DOHH2 (cell line): ENCODE measurements at regions not wholly inside any gene's neighbourhood (a gene's known extent, or its start where the extent isn't known, plus 50 kb on each side); places are given as distances from the start of the nearest gene placed in this dataset.

Experiments used
- H3F3A ChIP-seq: fragments of 200-600 bp; sonication (generic), shearing (Covaris generic); 2 replicates; pipeline ENCODE4 v1.6.0; 2016; ENCODE audit warnings: antibody characterized with exemption, mild to moderate bottlenecking; ENCODE audit not compliant: control insufficient read depth, insufficient read depth
- H3K27ac ChIP-seq: fragments of 200-600 bp; sonication (generic); 2 replicates; pipeline ENCODE4 v1.5.1; 2014; ENCODE audit warnings: low read depth, mild to moderate bottlenecking, low read length, moderate library complexity
- H3K27me3 ChIP-seq: fragments of 200-600 bp; sonication (generic); 2 replicates; pipeline ENCODE4 v1.6.1; 2014; ENCODE audit warnings: mild to moderate bottlenecking, low read length, mixed read lengths; ENCODE audit not compliant: control insufficient read depth
- H3K36me3 ChIP-seq: fragments of 200-600 bp; sonication (generic); 2 replicates; pipeline ENCODE4 v1.6.1; 2014; ENCODE audit warnings: mild to moderate bottlenecking, low read length, moderate library complexity, mixed read lengths; ENCODE audit not compliant: control insufficient read depth
- H3K4me1 ChIP-seq: fragments of 200-600 bp; sonication (generic); 2 replicates; pipeline ENCODE4 v1.6.1; 2014; ENCODE audit warnings: mild to moderate bottlenecking, low read length, mixed read lengths; ENCODE audit not compliant: control insufficient read depth
- H3K4me2 ChIP-seq: fragments of 200-600 bp; sonication (generic); 2 replicates; pipeline ENCODE4 v1.6.0; 2014; ENCODE audit warnings: mild to moderate bottlenecking, low read length, moderate library complexity
- H3K4me3 ChIP-seq: fragments of 200-600 bp; sonication (generic); 2 replicates; pipeline ENCODE4 v1.5.1; 2014; ENCODE audit warnings: mild to moderate bottlenecking, low read length, mixed read lengths
- H3K79me2 ChIP-seq: fragments of 200-600 bp; sonication (generic); 2 replicates; pipeline ENCODE4 v1.6.1; 2014; ENCODE audit warnings: mild to moderate bottlenecking, low read length, mixed read lengths; ENCODE audit not compliant: control insufficient read depth
- H3K9me2 ChIP-seq: fragments of 200-600 bp; sonication (generic); replicated peaks from 2 replicates; pipeline ENCODE4 v1.6.1; 2014; ENCODE audit warnings: mild to moderate bottlenecking, low read length, mixed read lengths; ENCODE audit not compliant: control insufficient read depth
- H3K9me3 ChIP-seq: fragments of 200-600 bp; sonication (generic); 2 replicates; pipeline ENCODE4 v1.6.1; 2014; ENCODE audit warnings: antibody characterized with exemption, low read length, mixed read lengths; ENCODE audit not compliant: control insufficient read depth, insufficient read depth
- H4K20me1 ChIP-seq: fragments of 200-600 bp; sonication (generic); 2 replicates; pipeline ENCODE4 v1.6.0; 2014; ENCODE audit warnings: low read depth, mild to moderate bottlenecking, antibody characterized with exemption, low read length, moderate library complexity; ENCODE audit not compliant: control insufficient read depth, insufficient read depth
- EZH2phosphoT487 ChIP-seq: fragments of 200-600 bp; sonication (generic); IDR thresholded peaks from 2 replicates; pipeline ENCODE4 v1.6.1; 2017; ENCODE audit warnings: borderline replicate concordance, mild to moderate bottlenecking, antibody characterized with exemption, low read length, moderate library complexity, mixed read lengths
- TF ChIP-seq, protein P1 (sequence below): fragments of 200-600 bp; sonication (generic); IDR thresholded peaks from one replicate; pipeline ENCODE4 v1.5.1; 2014; ENCODE audit warnings: antibody characterized with exemption, mild to moderate bottlenecking, low read depth, low read length; ENCODE audit not compliant: poor library complexity, severe bottlenecking

DNA sequence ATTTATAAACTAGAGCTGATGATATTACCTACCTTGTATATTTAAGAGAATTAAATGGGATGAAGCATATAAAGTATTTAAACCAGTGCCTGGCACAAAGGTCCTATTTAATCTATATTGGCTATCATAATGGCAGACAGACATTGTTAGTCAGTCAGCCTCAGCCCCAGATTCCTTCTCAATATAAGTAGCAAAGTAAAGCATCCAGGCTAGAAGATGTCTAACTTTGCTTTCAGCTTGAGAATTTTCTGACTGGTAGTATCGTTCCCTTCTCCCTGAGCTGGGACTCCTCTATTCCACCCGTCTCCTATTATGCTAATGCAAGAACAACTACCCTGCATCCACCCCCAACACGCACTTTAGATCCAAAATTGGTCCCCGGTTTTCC is 215.7 kb upstream of the SIX2 start:
- Histone ChIP-seq H3K4me2 (no peak overlapping the region), H3K36me3 (no peaks in the 10 kb centered on the region), H3K4me3 (no peak overlapping the region), H3K79me2 (no peaks in the 10 kb centered on the region), H3F3A (no peaks in the 10 kb centered on the region), H3K27ac (no peak overlapping the region), H3K9me3 (peaks cover 5% of the 10 kb centered on the region; the same call in 1 of the 2 replicates), H3K9me2 (no peaks in the 10 kb centered on the region), H4K20me1 (no peaks in the 10 kb centered on the region), H3K27me3 (no peaks in the 10 kb centered on the region), H3K4me1 (no peaks in the 10 kb centered on the region)
- TF ChIP-seq, protein P1, sequence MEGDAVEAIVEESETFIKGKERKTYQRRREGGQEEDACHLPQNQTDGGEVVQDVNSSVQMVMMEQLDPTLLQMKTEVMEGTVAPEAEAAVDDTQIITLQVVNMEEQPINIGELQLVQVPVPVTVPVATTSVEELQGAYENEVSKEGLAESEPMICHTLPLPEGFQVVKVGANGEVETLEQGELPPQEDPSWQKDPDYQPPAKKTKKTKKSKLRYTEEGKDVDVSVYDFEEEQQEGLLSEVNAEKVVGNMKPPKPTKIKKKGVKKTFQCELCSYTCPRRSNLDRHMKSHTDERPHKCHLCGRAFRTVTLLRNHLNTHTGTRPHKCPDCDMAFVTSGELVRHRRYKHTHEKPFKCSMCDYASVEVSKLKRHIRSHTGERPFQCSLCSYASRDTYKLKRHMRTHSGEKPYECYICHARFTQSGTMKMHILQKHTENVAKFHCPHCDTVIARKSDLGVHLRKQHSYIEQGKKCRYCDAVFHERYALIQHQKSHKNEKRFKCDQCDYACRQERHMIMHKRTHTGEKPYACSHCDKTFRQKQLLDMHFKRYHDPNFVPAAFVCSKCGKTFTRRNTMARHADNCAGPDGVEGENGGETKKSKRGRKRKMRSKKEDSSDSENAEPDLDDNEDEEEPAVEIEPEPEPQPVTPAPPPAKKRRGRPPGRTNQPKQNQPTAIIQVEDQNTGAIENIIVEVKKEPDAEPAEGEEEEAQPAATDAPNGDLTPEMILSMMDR: no peak

DNA sequence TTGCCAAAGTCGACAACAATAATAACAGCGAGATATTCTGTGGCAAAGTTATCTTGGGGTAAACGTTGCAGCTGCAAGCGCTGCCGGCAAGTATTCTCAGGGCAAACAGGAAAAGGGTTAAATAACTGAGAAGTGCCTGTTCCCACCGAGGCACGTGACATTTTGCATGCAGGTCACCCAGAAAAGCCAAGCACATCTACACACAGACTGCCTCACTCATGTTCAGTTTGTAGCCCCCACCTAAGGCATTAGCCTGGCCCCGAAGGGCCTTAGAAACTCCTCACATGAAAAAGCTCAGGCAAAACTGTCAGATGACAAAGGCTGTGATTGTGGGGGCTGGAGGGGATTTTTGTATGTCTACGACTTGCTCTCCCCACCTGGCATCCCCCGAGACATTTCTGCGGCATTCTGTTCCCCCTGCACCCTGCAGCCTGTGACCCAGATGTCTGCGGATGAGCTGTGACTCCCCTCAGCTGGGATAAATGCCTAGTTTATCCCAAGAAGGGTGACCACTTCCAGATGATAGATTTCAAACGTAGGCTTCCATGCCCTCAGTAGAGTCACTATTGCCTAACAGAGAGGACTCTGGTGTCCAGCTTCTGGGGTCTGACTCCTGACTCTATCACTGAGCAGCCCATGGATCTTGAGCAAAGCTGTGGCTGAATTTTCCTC is 215.2 kb upstream of the SIX2 start:
- H3K27me3 ChIP-seq: no peaks in the 10 kb centered on the region
- H4K20me1 ChIP-seq: no peaks in the 10 kb centered on the region
- no peak overlapping the region for H3K4me2 ChIP-seq
- H3F3A ChIP-seq: no peaks in the 10 kb centered on the region
- no peaks in the 10 kb centered on the region for H3K36me3 ChIP-seq
- no peak overlapping the region for H3K27ac ChIP-seq
- peaks cover 5% of the 10 kb centered on the region; the same call in 1 of the 2 replicates for H3K9me3 ChIP-seq
- H3K4me3 ChIP-seq: no peak overlapping the region
- TF ChIP-seq, protein P1: no peak
- TF ChIP-seq EZH2phosphoT487: no peak
- no peaks in the 10 kb centered on the region for H3K79me2 ChIP-seq
- no peaks in the 10 kb centered on the region for H3K4me1 ChIP-seq
- no peaks in the 10 kb centered on the region for H3K9me2 ChIP-seq

DNA sequence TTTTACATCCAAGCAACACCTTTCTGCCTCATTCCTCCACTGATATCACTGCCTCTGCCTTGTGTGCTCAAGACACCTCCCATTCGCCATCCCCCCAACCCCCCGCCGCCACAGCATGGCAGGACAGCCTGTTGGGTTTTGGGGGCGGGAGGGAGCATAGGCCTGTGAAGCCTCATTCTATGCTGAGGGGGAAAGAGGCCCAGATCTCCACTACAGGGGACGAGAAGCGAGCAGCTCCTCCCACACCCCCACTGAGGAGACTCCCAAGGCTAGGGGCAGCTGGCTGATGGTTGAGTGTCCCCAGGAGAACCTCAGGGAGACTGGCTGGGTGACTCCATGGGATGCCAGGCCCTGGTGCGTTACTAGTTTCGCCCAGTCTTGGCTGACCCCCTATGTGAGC is 214.3 kb upstream of the SIX2 start:
- no peaks in the 10 kb centered on the region for H3K27me3 ChIP-seq
- peaks cover 5% of the 10 kb centered on the region; the same call in 1 of the 2 replicates for H3K9me3 ChIP-seq
- H3K36me3 ChIP-seq: no peaks in the 10 kb centered on the region
- TF ChIP-seq EZH2phosphoT487: no peak
- TF ChIP-seq, protein P1: no peak
- no peaks in the 10 kb centered on the region for H3K9me2 ChIP-seq
- H4K20me1 ChIP-seq: no peaks in the 10 kb centered on the region
- no peaks in the 10 kb centered on the region for H3K4me1 ChIP-seq
- H3K79me2 ChIP-seq: no peaks in the 10 kb centered on the region
- H3K27ac ChIP-seq: no peak overlapping the region
- H3F3A ChIP-seq: no peaks in the 10 kb centered on the region
- no peak overlapping the region for H3K4me2 ChIP-seq
- H3K4me3 ChIP-seq: no peak overlapping the region
